Glutamatergic neuron (in vitro differentiated cells): ENCODE measurements at regions not wholly inside any gene's neighbourhood (a gene's known extent, or its start where the extent isn't known, plus 50 kb on each side); places are given as distances from the start of the nearest gene placed in this dataset.

Experiments used
- DNase-seq: peaks from one replicate; pipeline ENCODE4 v3.0.0; 2022
- H3K27ac Mint-ChIP-seq: one replicate; pipeline ENCODE4 v1.8.0; 2020; ENCODE audit warnings: mild to moderate bottlenecking, mixed read lengths, inconsistent platforms; ENCODE audit not compliant: unreplicated experiment
- H3K27me3 Mint-ChIP-seq: one replicate; pipeline ENCODE4 v1.8.0; 2020; ENCODE audit warnings: mild to moderate bottlenecking, moderate library complexity, mixed read lengths, inconsistent platforms; ENCODE audit not compliant: unreplicated experiment
- H3K36me3 Mint-ChIP-seq: one replicate; pipeline ENCODE4 v1.8.0; 2020; ENCODE audit warnings: mild to moderate bottlenecking, mixed read lengths, inconsistent platforms; ENCODE audit not compliant: unreplicated experiment
- H3K4me1 Mint-ChIP-seq: one replicate; pipeline ENCODE4 v1.8.0; 2020; ENCODE audit warnings: mild to moderate bottlenecking, low read depth, mixed read lengths, inconsistent platforms; ENCODE audit not compliant: unreplicated experiment
- H3K4me3 Mint-ChIP-seq: one replicate; pipeline ENCODE4 v1.8.0; 2020; ENCODE audit warnings: mild to moderate bottlenecking, mixed read lengths, inconsistent platforms; ENCODE audit not compliant: unreplicated experiment
- H3K9me3 Mint-ChIP-seq: one replicate; pipeline ENCODE4 v1.8.0; 2020; ENCODE audit warnings: mild to moderate bottlenecking, moderate library complexity, mixed read lengths, inconsistent platforms; ENCODE audit not compliant: unreplicated experiment
- TF ChIP-seq, protein P1 (sequence below): fragments of 200-600 bp; sonication (generic); IDR thresholded peaks from one replicate; pipeline ENCODE4 v1.5.0; 2021; ENCODE audit not compliant: partially characterized antibody, unreplicated experiment

DNA sequence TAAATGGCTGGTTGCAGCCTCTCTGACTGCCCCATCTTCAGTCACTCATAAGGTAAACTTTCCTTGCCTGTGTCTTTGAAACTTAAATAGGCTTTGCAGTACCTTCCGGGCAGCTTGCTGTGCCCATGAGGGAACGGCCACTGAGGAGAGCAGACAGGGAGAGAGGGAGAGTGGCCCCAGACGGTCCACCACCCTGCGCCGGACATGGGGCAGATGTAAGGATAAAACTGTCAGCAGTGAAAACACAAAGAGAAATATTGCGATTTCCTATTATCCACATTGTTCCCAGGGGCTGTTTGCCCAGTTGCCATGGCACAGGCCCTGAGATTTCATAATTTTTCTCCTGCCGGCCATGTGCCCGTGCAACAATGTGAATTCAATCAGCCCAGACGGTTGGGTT is 265.9 kb upstream of the SALL3 start:
- H3K27ac Mint-ChIP-seq: no peak overlapping the region
- DNase-seq: no peak
- TF ChIP-seq, protein P1, sequence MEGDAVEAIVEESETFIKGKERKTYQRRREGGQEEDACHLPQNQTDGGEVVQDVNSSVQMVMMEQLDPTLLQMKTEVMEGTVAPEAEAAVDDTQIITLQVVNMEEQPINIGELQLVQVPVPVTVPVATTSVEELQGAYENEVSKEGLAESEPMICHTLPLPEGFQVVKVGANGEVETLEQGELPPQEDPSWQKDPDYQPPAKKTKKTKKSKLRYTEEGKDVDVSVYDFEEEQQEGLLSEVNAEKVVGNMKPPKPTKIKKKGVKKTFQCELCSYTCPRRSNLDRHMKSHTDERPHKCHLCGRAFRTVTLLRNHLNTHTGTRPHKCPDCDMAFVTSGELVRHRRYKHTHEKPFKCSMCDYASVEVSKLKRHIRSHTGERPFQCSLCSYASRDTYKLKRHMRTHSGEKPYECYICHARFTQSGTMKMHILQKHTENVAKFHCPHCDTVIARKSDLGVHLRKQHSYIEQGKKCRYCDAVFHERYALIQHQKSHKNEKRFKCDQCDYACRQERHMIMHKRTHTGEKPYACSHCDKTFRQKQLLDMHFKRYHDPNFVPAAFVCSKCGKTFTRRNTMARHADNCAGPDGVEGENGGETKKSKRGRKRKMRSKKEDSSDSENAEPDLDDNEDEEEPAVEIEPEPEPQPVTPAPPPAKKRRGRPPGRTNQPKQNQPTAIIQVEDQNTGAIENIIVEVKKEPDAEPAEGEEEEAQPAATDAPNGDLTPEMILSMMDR: no peak
- H3K27me3 Mint-ChIP-seq: no peaks in the 10 kb centered on the region
- peaks cover 17% of the 10 kb centered on the region for H3K36me3 Mint-ChIP-seq
- H3K9me3 Mint-ChIP-seq: peaks cover 5% of the 10 kb centered on the region
- no peaks in the 10 kb centered on the region for H3K4me1 Mint-ChIP-seq
- no peak overlapping the region for H3K4me3 Mint-ChIP-seq

DNA sequence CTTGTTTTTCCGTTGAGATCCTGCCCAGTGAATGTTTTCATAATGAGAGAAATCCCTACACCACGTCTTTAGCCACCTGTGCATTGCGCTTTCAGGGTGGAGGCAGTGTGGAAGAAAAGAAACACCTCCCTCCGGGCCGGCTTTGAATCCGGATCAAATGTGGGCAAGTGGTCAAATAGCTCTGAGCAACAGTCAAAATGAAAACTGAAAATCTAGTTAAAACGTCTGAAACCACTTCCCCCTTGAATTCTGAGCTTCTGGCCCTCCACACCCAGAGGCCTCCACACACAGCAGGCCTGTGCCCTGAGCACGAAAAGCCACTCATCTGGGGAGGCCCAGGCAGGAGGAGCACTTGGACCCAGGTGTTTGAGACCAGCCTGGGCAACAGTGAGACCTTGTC is 263.6 kb upstream of the SALL3 start:
- no peak for DNase-seq
- Mint-ChIP-seq H3K36me3 (peaks cover 9% of the 10 kb centered on the region), H3K4me3 (no peak overlapping the region), H3K4me1 (no peaks in the 10 kb centered on the region), H3K9me3 (peaks cover 2% of the 10 kb centered on the region), H3K27me3 (no peaks in the 10 kb centered on the region), H3K27ac (no peak overlapping the region)
- TF ChIP-seq, protein P1: no peak

DNA sequence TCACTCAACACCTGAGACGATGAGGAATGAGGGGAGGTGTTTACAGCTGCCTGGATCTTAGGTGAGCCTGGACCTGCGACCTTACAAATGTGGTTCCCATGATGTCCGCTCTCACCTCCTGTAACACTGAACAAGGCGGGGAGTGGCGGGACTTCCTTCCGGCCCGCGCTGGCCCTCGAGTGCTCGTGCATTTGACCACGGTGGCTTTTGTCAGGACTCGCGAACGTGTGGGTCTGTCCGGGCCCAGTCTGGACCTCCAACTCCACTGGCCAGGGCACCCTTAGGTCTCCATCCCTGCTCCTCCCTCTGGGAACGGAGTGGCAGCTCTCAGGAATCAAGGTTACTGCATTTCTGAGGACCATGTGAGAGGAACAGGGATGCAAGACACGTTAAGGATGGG is 263.0 kb upstream of the SALL3 start:
- no peak overlapping the region for H3K27ac Mint-ChIP-seq
- peaks cover 5% of the 10 kb centered on the region for H3K36me3 Mint-ChIP-seq
- no peaks in the 10 kb centered on the region for H3K4me1 Mint-ChIP-seq
- no peak overlapping the region for H3K4me3 Mint-ChIP-seq
- H3K27me3 Mint-ChIP-seq: peaks cover 2% of the 10 kb centered on the region
- TF ChIP-seq, protein P1: no peak
- no peaks in the 10 kb centered on the region for H3K9me3 Mint-ChIP-seq
- DNase-seq: no peak

DNA sequence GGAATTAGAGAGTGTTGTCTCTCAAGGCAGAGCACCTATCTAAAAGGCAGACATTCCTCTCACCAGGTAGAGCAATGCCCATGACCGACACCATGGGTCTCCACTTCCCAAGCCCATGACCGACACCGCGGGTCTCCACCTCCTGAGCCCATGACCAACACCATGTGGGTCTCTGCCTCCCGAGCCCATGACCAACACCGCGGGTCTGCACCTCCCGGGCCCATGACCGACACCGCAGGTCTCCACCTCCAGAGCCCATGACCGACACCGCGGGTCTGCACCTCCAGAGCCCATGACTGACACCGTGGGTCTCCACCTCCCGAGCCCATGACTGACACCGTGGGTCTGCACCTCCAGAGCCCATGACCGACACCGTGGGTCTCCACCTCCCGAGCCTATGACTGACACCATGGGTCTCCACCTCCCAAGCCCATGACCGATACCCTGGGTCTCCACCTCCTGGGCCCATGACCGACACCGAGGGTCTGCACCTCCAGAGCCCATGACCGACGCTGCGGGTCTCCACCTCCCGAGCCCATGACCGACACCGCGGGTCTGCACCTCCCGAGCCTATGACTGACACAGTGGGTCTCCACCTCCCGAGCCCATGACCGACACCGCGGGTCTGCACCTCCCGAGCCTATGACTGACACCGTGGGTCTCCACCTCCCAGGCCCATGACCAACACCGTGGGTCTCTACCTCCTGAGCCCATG is 262.4 kb upstream of the SALL3 start:
- Mint-ChIP-seq H3K27me3 (peaks cover 2% of the 10 kb centered on the region), H3K36me3 (peaks cover 5% of the 10 kb centered on the region), H3K4me3 (no peak overlapping the region), H3K4me1 (no peaks in the 10 kb centered on the region), H3K9me3 (no peaks in the 10 kb centered on the region), H3K27ac (no peak overlapping the region)
- DNase-seq: no peak
- TF ChIP-seq, protein P1: no peak

DNA sequence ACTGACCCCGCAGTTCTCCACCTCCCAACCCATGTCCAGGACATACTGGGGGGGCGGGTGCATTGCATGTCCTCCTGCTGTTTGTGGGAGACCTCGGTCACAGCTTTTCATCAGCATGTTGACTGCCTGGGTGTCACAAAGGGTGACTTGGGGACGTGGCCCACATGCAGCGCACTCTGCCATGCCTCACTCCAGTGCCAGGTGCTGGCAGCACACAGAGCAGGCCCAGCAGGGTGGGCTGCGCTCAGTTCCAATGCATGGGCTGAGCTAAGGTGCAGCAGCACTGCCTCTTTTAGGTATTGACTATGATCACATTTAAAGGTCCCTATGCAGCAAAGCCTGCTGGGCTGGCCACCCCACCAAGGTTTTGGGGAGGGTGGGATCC is 261.9 kb upstream of the SALL3 start:
- Mint-ChIP-seq H3K9me3 (no peaks in the 10 kb centered on the region), H3K4me3 (no peak overlapping the region), H3K36me3 (peaks cover 5% of the 10 kb centered on the region), H3K27me3 (peaks cover 2% of the 10 kb centered on the region), H3K27ac (no peak overlapping the region), H3K4me1 (no peaks in the 10 kb centered on the region)
- TF ChIP-seq, protein P1: no peak
- DNase-seq: no peak
